ENCODE measurements at regions not wholly inside any gene's neighbourhood (a gene's known extent, or its start where the extent isn't known, plus 50 kb on each side); places are given as distances from the start of the nearest gene placed in this dataset.

- Mint-ChIP-seq H3K27ac (no peak overlapping the region), H3K4me3 (no peak overlapping the region), H3K4me1 (no peaks in the 10 kb centered on the region), H3K36me3 (no peaks in the 10 kb centered on the region), H3K27me3 (no peaks in the 10 kb centered on the region), H3K9me3 (no peaks in the 10 kb centered on the region)
- no peak for DNase-seq
Measured at GRCh38 chr11:96885405-96885804, 495.6 kb downstream of the JRKL start.

GRCh38 chr11:96885912-96886311, 496.1 kb downstream of the JRKL start:
- Mint-ChIP-seq H3K9me3 (no peaks in the 10 kb centered on the region), H3K4me3 (no peak overlapping the region), H3K27me3 (no peaks in the 10 kb centered on the region), H3K36me3 (no peaks in the 10 kb centered on the region), H3K27ac (no peak overlapping the region), H3K4me1 (no peaks in the 10 kb centered on the region)
- no peak for DNase-seq

- no peak for DNase-seq
- Mint-ChIP-seq H3K36me3 (no peaks in the 10 kb centered on the region), H3K27ac (no peak overlapping the region), H3K9me3 (peaks cover 2% of the 10 kb centered on the region), H3K4me3 (no peak overlapping the region), H3K27me3 (no peaks in the 10 kb centered on the region), H3K4me1 (no peaks in the 10 kb centered on the region)
Measured at GRCh38 chr11:96893988-96894387, 504.2 kb downstream of the JRKL start.

DNA sequence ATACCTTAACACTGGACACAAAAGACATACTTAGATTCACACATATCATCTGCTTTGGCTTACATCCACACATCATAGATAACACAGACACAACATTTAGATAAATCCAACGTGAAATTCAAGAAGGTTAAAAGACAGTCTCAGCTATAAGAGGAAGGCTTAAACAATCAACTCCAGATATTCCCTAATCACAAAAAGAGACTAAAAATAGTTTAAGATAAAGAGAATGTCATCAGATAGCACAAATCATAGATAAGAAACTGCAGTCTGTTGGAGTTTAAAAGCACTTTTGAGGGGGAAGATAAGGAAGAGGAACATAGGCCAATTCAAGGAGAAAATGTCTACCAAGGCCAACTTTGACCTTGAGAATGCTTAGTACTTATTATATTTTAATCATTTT, 504.8 kb downstream of the JRKL start:
- H3K27me3 Mint-ChIP-seq: no peaks in the 10 kb centered on the region
- no peak overlapping the region for H3K4me3 Mint-ChIP-seq
- no peak overlapping the region for H3K27ac Mint-ChIP-seq
- no peaks in the 10 kb centered on the region for H3K36me3 Mint-ChIP-seq
- DNase-seq: no peak
- H3K9me3 Mint-ChIP-seq: peaks cover 4% of the 10 kb centered on the region
- H3K4me1 Mint-ChIP-seq: no peaks in the 10 kb centered on the region

GRCh38 chr11:96899971-96900370, 510.2 kb downstream of the JRKL start:
- Mint-ChIP-seq H3K4me1 (no peaks in the 10 kb centered on the region), H3K9me3 (peaks cover 5% of the 10 kb centered on the region), H3K36me3 (no peaks in the 10 kb centered on the region), H3K4me3 (no peak overlapping the region), H3K27me3 (no peaks in the 10 kb centered on the region), H3K27ac (no peak overlapping the region)
- no peak for DNase-seq

DNA sequence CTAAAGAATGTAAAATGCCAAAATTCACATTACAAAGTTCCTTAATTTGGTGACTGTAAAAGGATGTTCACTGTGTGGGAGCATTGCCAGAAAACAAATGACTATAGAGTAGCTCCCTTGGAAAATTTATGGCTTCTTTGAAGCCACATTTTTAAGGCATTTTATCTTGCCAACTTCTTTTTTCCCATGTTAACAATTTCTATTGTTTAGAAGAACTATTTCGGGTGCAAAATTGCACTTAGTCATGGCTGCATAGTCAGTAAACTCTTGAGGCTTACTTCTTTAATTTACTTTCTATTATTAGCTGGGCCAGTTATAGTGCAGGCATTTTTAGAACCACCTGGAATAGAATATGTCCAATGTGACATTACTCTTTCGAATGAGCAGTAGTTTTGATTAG, 515.3 kb downstream of the JRKL start:
- H3K4me3 Mint-ChIP-seq: no peak overlapping the region
- no peak for DNase-seq
- H3K36me3 Mint-ChIP-seq: no peaks in the 10 kb centered on the region
- no peaks in the 10 kb centered on the region for H3K4me1 Mint-ChIP-seq
- H3K9me3 Mint-ChIP-seq: peaks cover 2% of the 10 kb centered on the region
- H3K27ac Mint-ChIP-seq: no peak overlapping the region
- H3K27me3 Mint-ChIP-seq: no peaks in the 10 kb centered on the region

DNA sequence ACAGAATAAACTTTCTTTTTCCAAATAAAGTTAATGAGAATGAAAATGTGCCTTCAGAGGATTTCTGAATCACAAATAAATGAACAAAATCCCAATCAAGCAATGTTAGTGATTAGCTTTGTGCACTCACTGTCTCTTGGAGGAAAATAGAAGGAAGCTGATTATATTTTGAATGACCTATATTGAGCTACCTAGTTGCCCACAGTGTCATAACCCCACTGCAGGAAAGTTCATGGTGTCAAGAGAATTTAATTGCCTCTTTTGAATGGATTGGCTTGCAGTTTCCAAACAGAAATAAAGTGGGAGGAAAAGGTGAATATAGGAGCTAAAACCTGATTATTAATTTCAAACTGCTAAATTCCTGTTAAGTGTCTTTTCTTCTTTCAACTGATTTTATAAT, 515.9 kb downstream of the JRKL start:
- Mint-ChIP-seq H3K4me1 (no peaks in the 10 kb centered on the region), H3K27ac (no peak overlapping the region), H3K27me3 (no peaks in the 10 kb centered on the region), H3K4me3 (no peak overlapping the region), H3K9me3 (peaks cover 2% of the 10 kb centered on the region), H3K36me3 (no peaks in the 10 kb centered on the region)
- no peak for DNase-seq

DNA sequence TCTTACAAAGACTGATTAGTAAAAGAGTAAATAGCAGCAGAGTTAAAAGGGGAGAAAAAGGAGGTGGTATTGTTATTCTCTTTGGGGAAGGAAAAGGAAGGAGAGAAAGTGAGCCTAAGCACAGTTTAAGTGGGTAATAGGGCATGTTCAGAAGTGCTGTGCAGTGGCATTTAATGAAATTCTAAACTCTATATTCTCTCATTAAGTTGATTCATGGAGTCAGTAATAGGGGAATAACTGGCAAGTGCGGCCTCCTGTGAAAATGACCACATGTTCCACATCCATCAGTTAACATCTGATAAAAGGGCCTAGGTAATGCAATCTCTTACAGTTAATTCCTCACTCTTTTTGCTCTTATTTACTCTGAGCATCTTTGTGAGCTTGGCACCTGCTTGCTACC, 516.7 kb downstream of the JRKL start:
- H3K4me1 Mint-ChIP-seq: no peaks in the 10 kb centered on the region
- no peaks in the 10 kb centered on the region for H3K27me3 Mint-ChIP-seq
- no peaks in the 10 kb centered on the region for H3K36me3 Mint-ChIP-seq
- DNase-seq: no peak
- no peaks in the 10 kb centered on the region for H3K9me3 Mint-ChIP-seq
- no peak overlapping the region for H3K27ac Mint-ChIP-seq
- no peak overlapping the region for H3K4me3 Mint-ChIP-seq

DNA sequence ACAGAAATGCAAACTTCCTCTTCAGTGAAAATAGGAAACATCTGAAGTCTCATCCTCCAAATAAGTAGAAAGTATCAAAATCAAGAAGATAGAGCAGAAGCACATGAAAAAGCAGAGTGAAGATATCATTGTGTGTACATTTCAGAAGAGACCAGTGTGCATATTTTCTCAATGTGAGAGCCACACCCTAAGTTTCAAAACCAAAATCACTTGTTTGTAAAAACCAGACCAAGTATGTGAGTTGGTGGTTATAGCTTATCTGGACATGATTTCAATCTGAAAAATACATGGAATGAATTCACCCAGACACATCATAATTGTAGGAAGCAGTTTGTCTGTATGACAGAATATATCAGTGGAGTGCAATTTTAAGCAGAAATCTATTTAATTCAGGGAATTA, 536.0 kb downstream of the JRKL start:
- Mint-ChIP-seq H3K4me1 (no peaks in the 10 kb centered on the region), H3K27me3 (no peaks in the 10 kb centered on the region), H3K4me3 (no peak overlapping the region), H3K36me3 (no peaks in the 10 kb centered on the region), H3K9me3 (no peaks in the 10 kb centered on the region), H3K27ac (no peak overlapping the region)
- no peak for DNase-seq

DNA sequence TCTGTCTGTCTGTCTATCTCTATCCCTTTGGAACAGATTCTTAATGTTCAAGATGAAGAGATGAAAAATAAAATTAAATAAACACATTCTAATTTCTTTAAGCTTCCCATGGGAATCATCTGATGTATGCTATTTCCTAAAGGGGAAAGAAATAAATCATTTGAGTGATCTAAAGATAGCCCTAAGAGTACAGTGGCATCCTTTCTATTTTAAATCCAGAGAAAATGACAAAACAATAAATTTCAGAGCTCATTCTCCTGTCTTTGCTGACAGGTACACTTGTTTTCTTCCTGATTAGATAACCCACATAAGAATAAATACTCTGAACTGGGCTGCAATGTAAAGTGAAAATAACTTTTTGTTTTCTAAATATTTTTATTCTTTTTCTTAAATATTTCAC, 550.4 kb downstream of the JRKL start:
- Mint-ChIP-seq H3K36me3 (no peaks in the 10 kb centered on the region), H3K27me3 (no peaks in the 10 kb centered on the region), H3K4me1 (no peaks in the 10 kb centered on the region), H3K27ac (no peak overlapping the region), H3K9me3 (peaks cover 6% of the 10 kb centered on the region), H3K4me3 (no peak overlapping the region)
- no peak for DNase-seq

DNA sequence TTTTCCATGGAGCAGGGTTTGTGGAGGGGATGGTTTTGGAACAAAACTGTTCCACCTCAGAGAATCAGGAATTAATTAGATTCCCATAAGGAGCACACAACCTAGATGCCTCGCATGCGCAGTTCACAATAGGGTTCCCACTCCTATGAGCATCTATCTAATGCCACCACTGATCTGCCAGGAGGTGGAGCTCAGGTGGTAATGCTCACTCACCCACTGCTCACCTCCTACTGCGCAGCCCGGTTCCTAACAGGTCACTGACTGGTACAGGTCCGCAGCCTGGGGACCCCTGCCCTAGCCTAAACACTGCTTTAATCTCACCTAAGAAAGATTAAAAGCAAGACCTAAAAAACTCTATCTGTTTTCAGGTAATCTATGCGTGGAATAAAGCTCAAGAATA, 553.0 kb downstream of the JRKL start:
- H3K4me3 Mint-ChIP-seq: no peak overlapping the region
- DNase-seq: no peak
- H3K27me3 Mint-ChIP-seq: no peaks in the 10 kb centered on the region
- no peaks in the 10 kb centered on the region for H3K4me1 Mint-ChIP-seq
- peaks cover 3% of the 10 kb centered on the region for H3K9me3 Mint-ChIP-seq
- H3K27ac Mint-ChIP-seq: no peak overlapping the region
- no peaks in the 10 kb centered on the region for H3K36me3 Mint-ChIP-seq

GRCh38 chr11:96943970-96944369, 554.2 kb downstream of the JRKL start:
- H3K27ac Mint-ChIP-seq: no peak overlapping the region
- H3K9me3 Mint-ChIP-seq: peaks cover 1% of the 10 kb centered on the region
- H3K27me3 Mint-ChIP-seq: no peaks in the 10 kb centered on the region
- DNase-seq: no peak
- no peak overlapping the region for H3K4me3 Mint-ChIP-seq
- no peaks in the 10 kb centered on the region for H3K4me1 Mint-ChIP-seq
- no peaks in the 10 kb centered on the region for H3K36me3 Mint-ChIP-seq

DNA sequence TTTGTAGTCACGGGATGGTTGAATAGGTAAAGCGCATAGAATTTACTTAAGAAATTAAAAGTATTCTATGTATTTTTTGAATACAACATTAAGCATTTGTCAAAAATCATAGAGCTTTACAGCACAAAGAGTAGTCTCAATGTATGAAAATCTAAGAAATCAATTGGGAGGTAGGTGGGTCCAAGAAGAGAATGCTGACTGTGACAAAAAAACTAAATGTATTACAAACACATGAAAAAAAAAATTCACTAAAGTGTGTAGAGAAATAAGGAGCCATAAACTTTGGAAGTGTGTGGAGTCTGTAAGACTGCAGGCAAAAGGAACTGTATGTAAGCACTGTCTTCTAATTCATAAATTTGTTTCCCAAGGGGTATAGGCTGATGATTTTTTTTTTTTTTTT, 558.3 kb downstream of the JRKL start:
- no peak overlapping the region for H3K4me3 Mint-ChIP-seq
- no peaks in the 10 kb centered on the region for H3K4me1 Mint-ChIP-seq
- no peak for DNase-seq
- no peaks in the 10 kb centered on the region for H3K27me3 Mint-ChIP-seq
- H3K9me3 Mint-ChIP-seq: peaks cover 1% of the 10 kb centered on the region
- no peak overlapping the region for H3K27ac Mint-ChIP-seq
- no peaks in the 10 kb centered on the region for H3K36me3 Mint-ChIP-seq

GRCh38 chr11:96949464-96949863, 559.7 kb downstream of the JRKL start:
- H3K27me3 Mint-ChIP-seq: no peaks in the 10 kb centered on the region

DNA sequence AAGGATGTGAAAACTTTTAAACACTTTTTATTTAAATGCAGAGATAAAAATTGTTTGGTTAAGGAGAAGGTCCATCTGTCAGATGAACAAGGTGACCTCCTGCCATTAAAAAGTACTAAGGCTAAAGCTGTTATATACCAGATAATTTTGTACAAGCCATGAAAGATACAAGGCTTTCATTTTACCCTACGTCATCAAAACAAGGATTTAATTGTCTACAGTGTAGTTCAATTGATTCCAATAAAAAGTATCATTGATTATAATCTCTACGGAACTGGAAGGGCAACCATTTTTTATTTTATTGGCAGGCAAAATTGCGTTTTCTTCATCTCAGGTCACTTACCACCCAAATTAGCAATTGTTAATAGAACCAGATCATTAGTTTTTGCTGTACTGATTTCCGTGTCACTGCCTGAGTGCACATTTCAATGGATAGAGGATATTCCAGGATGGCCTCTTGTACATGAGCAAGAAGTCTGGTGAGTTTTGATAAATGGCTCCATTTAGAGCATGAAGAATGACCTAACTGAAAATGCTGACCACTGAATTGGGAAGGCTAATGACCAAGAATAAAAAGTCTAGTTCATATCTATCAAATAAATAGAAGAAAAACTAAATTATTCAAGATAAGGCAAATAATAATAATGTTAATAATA, 564.9 kb downstream of the JRKL start:
- H3K4me3 Mint-ChIP-seq: no peak overlapping the region
- H3K4me1 Mint-ChIP-seq: no peaks in the 10 kb centered on the region
- H3K27me3 Mint-ChIP-seq: no peaks in the 10 kb centered on the region
- H3K36me3 Mint-ChIP-seq: no peaks in the 10 kb centered on the region
- H3K9me3 Mint-ChIP-seq: no peaks in the 10 kb centered on the region
- H3K27ac Mint-ChIP-seq: no peak overlapping the region
- DNase-seq: no peak

More at GRCh38 chr11:96949464-96949863, 559.7 kb downstream of the JRKL start:
- Mint-ChIP-seq H3K4me1 (no peaks in the 10 kb centered on the region), H3K9me3 (no peaks in the 10 kb centered on the region), H3K36me3 (no peaks in the 10 kb centered on the region), H3K4me3 (no peak overlapping the region), H3K27ac (no peak overlapping the region)
- no peak for DNase-seq

- no peaks in the 10 kb centered on the region for H3K36me3 Mint-ChIP-seq
- H3K4me1 Mint-ChIP-seq: no peaks in the 10 kb centered on the region
- H3K4me3 Mint-ChIP-seq: no peak overlapping the region
Measured at GRCh38 chr11:96960476-96960875, 570.7 kb downstream of the JRKL start.

DNA sequence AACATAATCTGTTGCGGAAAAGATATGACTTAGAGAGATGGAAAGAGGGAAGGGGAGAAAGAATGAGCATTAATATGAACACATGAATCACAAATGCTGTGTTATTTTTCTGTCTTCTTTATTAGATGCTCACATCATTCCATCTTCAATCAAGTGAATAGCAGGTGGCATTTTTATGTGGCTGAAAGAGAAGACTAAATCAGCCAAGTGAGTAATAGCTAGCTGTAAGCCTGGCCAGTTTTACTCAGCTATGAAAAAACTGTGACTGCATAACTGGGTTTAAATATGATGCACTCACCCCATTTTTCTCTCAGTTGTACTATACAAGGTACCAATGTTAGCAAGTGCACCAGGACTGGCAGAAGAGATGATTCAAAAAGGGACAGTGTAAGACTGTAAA, 571.1 kb downstream of the JRKL start:
- Mint-ChIP-seq H3K4me1 (no peaks in the 10 kb centered on the region), H3K4me3 (no peak overlapping the region), H3K36me3 (no peaks in the 10 kb centered on the region), H3K9me3 (no peaks in the 10 kb centered on the region), H3K27me3 (no peaks in the 10 kb centered on the region), H3K27ac (no peak overlapping the region)
- DNase-seq: no peak

More at GRCh38 chr11:96960476-96960875, 570.7 kb downstream of the JRKL start:
- Mint-ChIP-seq H3K9me3 (no peaks in the 10 kb centered on the region), H3K27ac (no peak overlapping the region), H3K27me3 (no peaks in the 10 kb centered on the region)
- no peak for DNase-seq
